Heart left ventricle (tissue), 16 donors: ENCODE measurements at regions not wholly inside any gene's neighbourhood (a gene's known extent, or its start where the extent isn't known, plus 50 kb on each side); places are given as distances from the start of the nearest gene placed in this dataset.

Experiments used
- ATAC-seq, 4 donors: fragments of 200-7000 bp; cut with Tn5 transposase; one replicate each; pipeline ENCODE4 v1.9.1; 2020 to 2022; ENCODE audit warnings: moderate library complexity in 4 of 4, mild to moderate bottlenecking in 3 of 4, moderate number of reproducible peaks in 1 of 4
- DNase-seq, 5 donors: peaks; one replicate each; pipeline ENCODE4 v3.0.0-alpha.2; 2020
- H3K27ac ChIP-seq, 12 donors: fragments of 200-600 bp; sonication (generic) in 4 of 12; one replicate each; pipeline versions ENCODE4 v1.5.0 to v1.8.0; 2016 to 2022; ENCODE audit warnings: mild to moderate bottlenecking in 2 of 12
- H3K27me3 ChIP-seq, 9 donors: fragments of 200-600 bp; sonication (generic) in 2 of 9; one replicate each; pipeline versions ENCODE4 v1.5.1 to v1.8.0; 2016 to 2022; ENCODE audit warnings: mild to moderate bottlenecking in 3 of 9
- H3K36me3 ChIP-seq, 9 donors: fragments of 200-600 bp; sonication (generic) in 2 of 9; one replicate each; pipeline versions ENCODE4 v1.5.0 to v1.8.0; 2018 to 2022; ENCODE audit warnings: mild to moderate bottlenecking in 2 of 9
- H3K4me1 ChIP-seq, 12 donors: fragments of 200-600 bp; sonication (generic) in 4 of 12; one replicate each; pipeline versions ENCODE4 v1.5.0 to v1.8.0; 2016 to 2022; ENCODE audit warnings: mild to moderate bottlenecking in 3 of 12
- H3K4me3 ChIP-seq, 12 donors: fragments of 200-600 bp; sonication (generic) in 4 of 12; one replicate each; pipeline versions ENCODE4 v1.5.0 to v1.8.0; 2017 to 2022; ENCODE audit warnings: mild to moderate bottlenecking in 9 of 12, moderate library complexity in 4 of 12
- H3K9me3 ChIP-seq, 12 donors: fragments of 200-600 bp; sonication (generic) in 4 of 12; one replicate each; pipeline versions ENCODE4 v1.5.0 to v1.8.0; 2016 to 2022; ENCODE audit warnings: mild to moderate bottlenecking in 1 of 12
- POLR2A ChIP-seq, 2 donors: fragments of 450-650 bp; IDR thresholded peaks; one replicate each; pipeline ENCODE4 v1.6.1; 2017; ENCODE audit warnings: antibody characterized with exemption in 2 of 2, mild to moderate bottlenecking in 2 of 2, moderate library complexity in 2 of 2
- WGBS, 4 donors: extraction: QIAGEN DNeasy Blood & Tissue Kit in 2 of 4; methylation state at CpG; one replicate each; pipeline versions ENCODE4 v1.1.5 to v1.1.7; 2013 to 2018; 5-methylcytosine and 5-hydroxymethylcytosine counted together
- intact Hi-C, 10 donors: fragments of 100-400 bp; cut with DNase I; formaldehyde crosslinking; loops; one replicate each; pipeline versions ENCODE4 v1.11.1 to v1.14.2; 2022
- TF ChIP-seq, protein P1 (sequence below), 12 donors: fragments of 200-600 bp; sonication (generic) in 4 of 12; IDR thresholded peaks; one replicate each; pipeline versions ENCODE4 v1.5.0 to v1.8.0; 2018 to 2022; ENCODE audit warnings: antibody characterized with exemption in 12 of 12, mild to moderate bottlenecking in 5 of 12
- donor health status: ischemic (EF 13 %, LVEDD 7.1; RV severe dilation, severe dysfunction).
- donor health status: healthy with polysubstance abuse.
- donor health status: DM: no; HTN: yes; CAD: no.
- donor health status: DM: no; HTN: no; CAD: no.
- donor health status: ischemic (EF 25% LVEDD 6.9; RV normal size, moderate dysfunction).
- donor health status: ischemic (EF 25% LVEDD 5.7; RV mildly dilated, moderate dysfunction).
- donor health status: healthy.
- donor health status: DM: yes; HTN: yes; CAD: no.
- donor health status: ischemic (EF 35%, LVEDD 5.7; RV mildly dilated, moderate dysfunction).
- donor health status: nonischemic (EF 11% LVEDD 7.7; RV severe dilation, severe dysfunction).
- donor health status: DM: yes; HTN: yes; CAD: no.
- donor health status: PGD.
- donor health status: ischemic (EF 29% LVEDD 5.4; RV normal size, mild dysfunction).
- donor health status: nonischemic (EF 23%, LVEDD 6.1; RV moderate dilation, normal function).

DNA sequence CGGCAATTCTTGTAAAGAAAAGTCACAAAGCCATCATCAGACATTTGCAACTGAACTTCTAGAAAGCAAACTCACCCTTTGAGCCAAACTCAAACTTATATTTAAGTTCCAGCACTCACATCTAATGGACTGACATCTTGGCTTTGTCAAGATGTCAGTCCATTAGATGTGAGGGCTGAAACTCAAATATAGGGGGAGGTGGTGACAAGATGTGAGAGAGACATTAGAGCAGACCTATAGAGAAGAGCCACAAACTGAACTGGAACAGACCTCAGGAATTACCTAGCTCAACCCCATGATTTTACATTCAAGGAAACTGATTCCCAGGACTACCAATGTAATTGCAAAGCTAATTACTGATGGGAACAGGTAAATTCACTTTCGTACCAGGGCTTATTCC lies 543.8 kb downstream of the TNS1 start:
- H3K4me3 ChIP-seq: no peak overlapping the region
- no peaks in the 10 kb centered on the region for H3K9me3 ChIP-seq
- 93 to 99% (median 97%) methylated on average over 2 of the region's 2 CpGs for WGBS, 4 donors
- no peaks in the 10 kb centered on the region for H3K27me3 ChIP-seq
- intact Hi-C loops: no loop called here
- TF ChIP-seq, protein P1, sequence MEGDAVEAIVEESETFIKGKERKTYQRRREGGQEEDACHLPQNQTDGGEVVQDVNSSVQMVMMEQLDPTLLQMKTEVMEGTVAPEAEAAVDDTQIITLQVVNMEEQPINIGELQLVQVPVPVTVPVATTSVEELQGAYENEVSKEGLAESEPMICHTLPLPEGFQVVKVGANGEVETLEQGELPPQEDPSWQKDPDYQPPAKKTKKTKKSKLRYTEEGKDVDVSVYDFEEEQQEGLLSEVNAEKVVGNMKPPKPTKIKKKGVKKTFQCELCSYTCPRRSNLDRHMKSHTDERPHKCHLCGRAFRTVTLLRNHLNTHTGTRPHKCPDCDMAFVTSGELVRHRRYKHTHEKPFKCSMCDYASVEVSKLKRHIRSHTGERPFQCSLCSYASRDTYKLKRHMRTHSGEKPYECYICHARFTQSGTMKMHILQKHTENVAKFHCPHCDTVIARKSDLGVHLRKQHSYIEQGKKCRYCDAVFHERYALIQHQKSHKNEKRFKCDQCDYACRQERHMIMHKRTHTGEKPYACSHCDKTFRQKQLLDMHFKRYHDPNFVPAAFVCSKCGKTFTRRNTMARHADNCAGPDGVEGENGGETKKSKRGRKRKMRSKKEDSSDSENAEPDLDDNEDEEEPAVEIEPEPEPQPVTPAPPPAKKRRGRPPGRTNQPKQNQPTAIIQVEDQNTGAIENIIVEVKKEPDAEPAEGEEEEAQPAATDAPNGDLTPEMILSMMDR (IDR thresholded peaks at IDR 0.05): no peak
- TF ChIP-seq POLR2A (IDR thresholded peaks at IDR 0.05): no peak
- DNase-seq: no peak
- no peaks in the 10 kb centered on the region for H3K4me1 ChIP-seq
- H3K27ac ChIP-seq: no peak overlapping the region
- no peaks in the 10 kb centered on the region for H3K36me3 ChIP-seq
- no peak for ATAC-seq

DNA sequence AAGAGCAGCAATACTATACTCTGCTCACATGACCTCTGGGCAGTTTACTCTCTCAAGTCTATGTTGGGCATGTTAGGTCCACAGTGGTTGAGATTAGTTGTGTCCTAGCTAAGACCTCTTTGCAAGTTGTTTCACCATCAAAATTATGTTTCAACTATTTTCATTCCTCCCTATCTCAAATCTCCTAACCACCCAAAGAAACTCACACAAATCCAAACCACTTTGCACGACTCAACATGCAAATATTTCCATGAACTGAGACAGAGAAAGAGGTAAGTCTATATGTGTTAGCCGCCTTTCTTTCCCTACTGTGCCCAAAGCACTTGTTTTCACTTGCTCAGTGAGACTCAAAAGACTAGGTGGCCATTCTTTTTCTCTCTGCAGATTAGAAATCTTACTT lies 546.8 kb downstream of the TNS1 start:
- Histone ChIP-seq H3K27ac (no peak overlapping the region), H3K36me3 (no peaks in the 10 kb centered on the region), H3K4me3 (no peak overlapping the region), H3K9me3 (no peaks in the 10 kb centered on the region), H3K4me1 (no peaks in the 10 kb centered on the region), H3K27me3 (no peaks in the 10 kb centered on the region)
- intact Hi-C loops: no loop called here
- WGBS, 4 donors: 91 to 94% (median 92%) methylated on average over 2 of the region's 2 CpGs
- TF ChIP-seq, protein P1 (IDR thresholded peaks at IDR 0.05): no peak
- TF ChIP-seq POLR2A (IDR thresholded peaks at IDR 0.05): no peak
- ATAC-seq (no peak), DNase-seq (no peak)

DNA sequence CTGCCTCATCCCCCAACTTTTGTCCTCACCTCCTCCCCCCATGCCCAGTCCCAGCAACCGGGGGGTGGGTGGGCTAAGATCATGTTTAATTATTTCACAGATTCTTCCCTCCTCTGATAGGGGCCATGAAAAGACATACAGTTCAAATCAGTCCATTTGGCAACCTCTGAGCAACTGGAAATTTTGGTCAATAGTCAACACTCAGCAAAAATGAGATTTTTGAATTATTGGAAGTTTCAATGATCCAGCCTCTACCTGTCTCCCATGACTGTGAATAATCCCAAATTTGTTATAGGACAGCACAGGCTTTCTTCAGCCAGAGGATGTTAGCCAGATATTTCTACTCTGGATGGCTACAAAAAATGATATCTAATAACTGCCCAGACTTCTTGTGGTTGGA lies 549.9 kb downstream of the TNS1 start:
- DNase-seq (no peak), ATAC-seq (no peak)

GRCh38 chr2:217451666-217452065 lies 551.1 kb downstream of the TNS1 start:
- Histone ChIP-seq H3K27me3 (no peaks in the 10 kb centered on the region), H3K9me3 (no peaks in the 10 kb centered on the region), H3K27ac (no peak overlapping the region), H3K36me3 (no peaks in the 10 kb centered on the region), H3K4me3 (no peak overlapping the region), H3K4me1 (no peaks in the 10 kb centered on the region)
- ATAC-seq (no peak), DNase-seq (no peak)
- intact Hi-C loops: no loop called here
- WGBS, 4 donors: 95 to 96% (median 96%) methylated on average over 3 of the region's 3 CpGs
- TF ChIP-seq, protein P1 (IDR thresholded peaks at IDR 0.05): no peak

More for the DNA sequence above, 549.9 kb downstream of the TNS1 start:
- 77 to 93% (median 87%) methylated on average over 1 of the region's 1 CpG for WGBS, 4 donors
- TF ChIP-seq POLR2A (IDR thresholded peaks at IDR 0.05): no peak
- TF ChIP-seq, protein P1 (IDR thresholded peaks at IDR 0.05): no peak
- H3K27ac ChIP-seq: no peak overlapping the region
- H3K9me3 ChIP-seq: no peaks in the 10 kb centered on the region
- intact Hi-C loops: no loop called here
- H3K4me1 ChIP-seq: no peaks in the 10 kb centered on the region
- no peaks in the 10 kb centered on the region for H3K36me3 ChIP-seq
- no peak overlapping the region for H3K4me3 ChIP-seq
- H3K27me3 ChIP-seq: no peaks in the 10 kb centered on the region
